ENCODE measurements at regions not wholly inside any gene's neighbourhood (a gene's known extent, or its start where the extent isn't known, plus 50 kb on each side); places are given as distances from the start of the nearest gene placed in this dataset.

DNA sequence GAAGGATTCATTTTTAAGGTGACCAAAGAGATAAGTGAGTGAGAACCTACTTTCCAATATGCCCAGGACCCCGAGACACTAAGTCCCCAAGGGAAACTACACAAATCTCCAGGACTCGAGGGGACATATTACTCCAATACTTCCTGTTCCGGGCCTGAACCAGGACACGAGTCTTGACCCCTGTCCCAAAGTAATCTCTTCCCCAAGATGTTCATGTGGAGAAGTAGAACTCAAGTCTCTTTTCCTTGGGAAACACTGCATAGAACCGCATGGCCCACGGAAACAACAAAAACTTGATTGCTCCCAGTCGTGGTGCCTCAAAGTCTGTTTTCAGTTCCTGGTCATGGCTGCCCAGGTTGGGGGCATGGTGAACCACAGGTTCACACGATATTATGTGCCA, 87.2 kb upstream of the ZEB2 start:
- CTCF ChIA-PET = no interaction called here
- Histone ChIP-seq H3K27ac (ENCODE audit: low read length in 2 of 2) (no peak overlapping the region), H3K36me3 (replicated peaks in 1 of 2; ENCODE audit: control extremely low read depth in 1 of 2, control insufficient read depth in 1 of 2, extremely low read depth in 1 of 2, insufficient read depth in 2 of 2, low read length in 1 of 2) (no peaks in the 10 kb centered on the region), H3K9me3 (ENCODE audit: control extremely low read depth in 1 of 3, control insufficient read depth in 2 of 3, insufficient read depth in 1 of 3, low read length in 2 of 3) (no peaks in the 10 kb centered on the region), H3K4me1 (ENCODE audit: control insufficient read depth in 2 of 2, insufficient read depth in 2 of 2, low read length in 2 of 2) (peaks cover 11 to 25% of the 10 kb centered on the region in 2 donors), H4K20me1 (ENCODE audit: control insufficient read depth, insufficient read depth, low read length, poor library complexity, severe bottlenecking) (no peaks in the 10 kb centered on the region), H2AFZ (ENCODE audit: insufficient read depth, low read depth, low read length, poor library complexity, severe bottlenecking) (no peak overlapping the region), H3K27me3 (replicated peaks in 1 of 4; ENCODE audit: control extremely low read depth in 1 of 4, control insufficient read depth in 3 of 4, insufficient read depth in 4 of 4, low read length in 3 of 4) (no peaks in the 10 kb centered on the region), H3K9ac (ENCODE audit: low read length) (no peak overlapping the region), H3K4me2 (replicated peaks; ENCODE audit: low read depth, low read length, poor library complexity, severe bottlenecking) (no peak overlapping the region), H3K79me2 (ENCODE audit: control insufficient read depth, insufficient read depth, low read length) (no peaks in the 10 kb centered on the region), H3K4me3 (ENCODE audit: control extremely low read depth in 1 of 5, extremely low read depth in 1 of 5, insufficient read depth in 1 of 5, low read depth in 2 of 5, low read length in 4 of 5) (no peak overlapping the region)
- WGBS (ENCODE audit: insufficient coverage) = 64% methylated on average over 3 of the region's 8 CpGs
- Mint-ChIP-seq H3K9me3 (ENCODE audit: insufficient read depth) (no peaks in the 10 kb centered on the region), H3K4me3 (peak overlapping the region; percentile 18), H3K27ac (no peak overlapping the region), H3K27me3 (no peaks in the 10 kb centered on the region), H3K4me1 (peaks cover 42% of the 10 kb centered on the region)
- DNase-seq (no peak), ATAC-seq (ENCODE audit: low read depth) (no peak)
- POLR2A ChIA-PET = no interaction called here
- no peak for TF ChIP-seq EZH2 (IDR thresholded peaks at IDR 0.05; ENCODE audit: borderline replicate concordance, insufficient read depth, low read depth, low read length, poor library complexity, severe bottlenecking)
- intact Hi-C loops (cut with micrococcal nuclease) = loop anchor here (5.0 kb wide), 1 partner anchor 45 kb away; no protein-coding TSS in a partner anchor

DNA sequence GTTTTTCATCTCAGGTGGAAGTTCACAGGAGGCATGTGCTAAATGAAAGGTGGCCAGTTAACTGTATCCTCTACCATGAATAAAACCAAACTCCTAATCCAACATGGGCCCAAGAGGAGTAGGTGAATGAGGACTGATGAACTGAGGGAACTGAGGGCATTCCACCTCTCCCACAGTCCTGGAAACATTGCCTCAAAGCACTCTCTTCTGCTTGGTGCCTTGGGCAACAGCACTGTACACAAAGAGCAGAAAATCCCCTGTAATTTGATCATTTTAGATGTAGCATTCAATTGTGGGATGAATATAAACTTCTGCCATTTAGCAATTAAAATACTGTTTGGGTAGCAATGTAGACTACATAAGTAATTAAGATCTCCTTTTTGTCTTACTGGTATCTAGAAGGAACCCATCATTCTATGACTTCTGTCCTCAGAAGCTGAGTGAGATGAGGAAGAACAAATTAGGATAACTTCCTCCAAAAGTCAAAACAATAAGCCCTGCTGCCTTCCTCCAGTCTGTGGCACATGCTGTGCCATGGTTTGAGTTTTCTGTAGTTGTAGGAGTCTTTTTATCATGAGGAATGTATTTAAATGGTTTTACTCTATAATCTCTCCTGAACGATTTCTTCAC, 86.7 kb upstream of the ZEB2 start:
- Mint-ChIP-seq H3K4me1 (peaks cover 42% of the 10 kb centered on the region), H3K27me3 (no peaks in the 10 kb centered on the region), H3K4me3 (no peak overlapping the region), H3K27ac (no peak overlapping the region), H3K9me3 (ENCODE audit: insufficient read depth) (no peaks in the 10 kb centered on the region)
- intact Hi-C loops (cut with micrococcal nuclease) = loop anchor here (5.0 kb wide), 1 partner anchor 44 kb away; no protein-coding TSS in a partner anchor
- no peak for TF ChIP-seq EZH2 (IDR thresholded peaks at IDR 0.05; ENCODE audit: borderline replicate concordance, insufficient read depth, low read depth, low read length, poor library complexity, severe bottlenecking)
- TF ChIP-seq, protein P1, sequence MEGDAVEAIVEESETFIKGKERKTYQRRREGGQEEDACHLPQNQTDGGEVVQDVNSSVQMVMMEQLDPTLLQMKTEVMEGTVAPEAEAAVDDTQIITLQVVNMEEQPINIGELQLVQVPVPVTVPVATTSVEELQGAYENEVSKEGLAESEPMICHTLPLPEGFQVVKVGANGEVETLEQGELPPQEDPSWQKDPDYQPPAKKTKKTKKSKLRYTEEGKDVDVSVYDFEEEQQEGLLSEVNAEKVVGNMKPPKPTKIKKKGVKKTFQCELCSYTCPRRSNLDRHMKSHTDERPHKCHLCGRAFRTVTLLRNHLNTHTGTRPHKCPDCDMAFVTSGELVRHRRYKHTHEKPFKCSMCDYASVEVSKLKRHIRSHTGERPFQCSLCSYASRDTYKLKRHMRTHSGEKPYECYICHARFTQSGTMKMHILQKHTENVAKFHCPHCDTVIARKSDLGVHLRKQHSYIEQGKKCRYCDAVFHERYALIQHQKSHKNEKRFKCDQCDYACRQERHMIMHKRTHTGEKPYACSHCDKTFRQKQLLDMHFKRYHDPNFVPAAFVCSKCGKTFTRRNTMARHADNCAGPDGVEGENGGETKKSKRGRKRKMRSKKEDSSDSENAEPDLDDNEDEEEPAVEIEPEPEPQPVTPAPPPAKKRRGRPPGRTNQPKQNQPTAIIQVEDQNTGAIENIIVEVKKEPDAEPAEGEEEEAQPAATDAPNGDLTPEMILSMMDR (IDR thresholded peaks at IDR 0.05) = no peak
- ChIA-PET POLR2A (no interaction called here), CTCF (no interaction called here)
- no peak for ATAC-seq (ENCODE audit: low read depth)
- Histone ChIP-seq H3K27me3 (replicated peaks in 1 of 4; ENCODE audit: control extremely low read depth in 1 of 4, control insufficient read depth in 3 of 4, insufficient read depth in 4 of 4, low read length in 3 of 4) (no peaks in the 10 kb centered on the region), H3K9me3 (ENCODE audit: control extremely low read depth in 1 of 3, control insufficient read depth in 2 of 3, insufficient read depth in 1 of 3, low read length in 2 of 3) (no peaks in the 10 kb centered on the region), H3K79me2 (ENCODE audit: control insufficient read depth, insufficient read depth, low read length) (no peaks in the 10 kb centered on the region), H4K20me1 (ENCODE audit: control insufficient read depth, insufficient read depth, low read length, poor library complexity, severe bottlenecking) (no peaks in the 10 kb centered on the region), H3K4me3 (ENCODE audit: control extremely low read depth in 1 of 5, extremely low read depth in 1 of 5, insufficient read depth in 1 of 5, low read depth in 2 of 5, low read length in 4 of 5) (no peak overlapping the region), H3K36me3 (replicated peaks in 1 of 2; ENCODE audit: control extremely low read depth in 1 of 2, control insufficient read depth in 1 of 2, extremely low read depth in 1 of 2, insufficient read depth in 2 of 2, low read length in 1 of 2) (no peaks in the 10 kb centered on the region), H3K9ac (ENCODE audit: low read length) (no peak overlapping the region), H3K4me1 (ENCODE audit: control insufficient read depth in 2 of 2, insufficient read depth in 2 of 2, low read length in 2 of 2) (peaks cover 11 to 25% of the 10 kb centered on the region in 2 donors), H3K27ac (ENCODE audit: low read length in 2 of 2) (no peak overlapping the region), H3K4me2 (replicated peaks; ENCODE audit: low read depth, low read length, poor library complexity, severe bottlenecking) (no peak overlapping the region), H2AFZ (ENCODE audit: insufficient read depth, low read depth, low read length, poor library complexity, severe bottlenecking) (no peak overlapping the region)
- DNase-seq = no peak
- no CpG with 5 or more reads among the region's 1 CpG for WGBS (ENCODE audit: insufficient coverage)
